Fibroblast of lung (primary cell): ENCODE measurements at regions not wholly inside any gene's neighbourhood (a gene's known extent, or its start where the extent isn't known, plus 50 kb on each side); places are given as distances from the start of the nearest gene placed in this dataset.

Source experiments
- CTCF ChIP-seq, 2 donors: IDR thresholded peaks in 1 of 2; conservative IDR thresholded peaks in 1 of 2; 1 replicate in 1 of 2; 2 replicates in 1 of 2; pipeline ENCODE4 v1.5.1; 2011 to 2012; ENCODE audit warnings: low read length in 2 of 2, control low read depth in 1 of 2, inconsistent platforms in 1 of 2, low read depth in 1 of 2, mild to moderate bottlenecking in 1 of 2
- EZH2 ChIP-seq: IDR thresholded peaks from 2 replicates; pipeline ENCODE4 v1.5.1; 2012; ENCODE audit warnings: low read length, control low read depth, mild to moderate bottlenecking; ENCODE audit errors: missing control alignments

- TF ChIP-seq EZH2, result no peak
- no peak for TF ChIP-seq CTCF (conservative IDR thresholded peaks at IDR 0.05 in 1 of 2, IDR thresholded peaks at IDR 0.05 in 1 of 2; ENCODE audit: low read depth in 1 of 2, low read length in 2 of 2)
Measured at GRCh38 chr14:60363275-60363674, 114.3 kb downstream of the PPM1A start.
